ENCODE measurements at regions not wholly inside any gene's neighbourhood (a gene's known extent, or its start where the extent isn't known, plus 50 kb on each side); places are given as distances from the start of the nearest gene placed in this dataset.

- no peak for TF ChIP-seq CTCF (IDR thresholded peaks at IDR 0.05)
- no peak for TF ChIP-seq POLR2A (IDR thresholded peaks at IDR 0.05)
Observed at GRCh38 chrX:124493984-124494383, 147.6 kb downstream of the SH2D1A start.
